ENCODE measurements at regions not wholly inside any gene's neighbourhood (a gene's known extent, or its start where the extent isn't known, plus 50 kb on each side); places are given as distances from the start of the nearest gene placed in this dataset.

GRCh38 chr2:34632327-34632726 lies 1033.2 kb upstream of the FAM98A start:
- Histone ChIP-seq H3K27ac (ENCODE audit: low read depth in 1 of 2, low read length in 2 of 2) (no peak overlapping the region), H2AFZ (ENCODE audit: insufficient read depth, low read depth, low read length, poor library complexity, severe bottlenecking) (no peak overlapping the region), H3K27me3 (ENCODE audit: control insufficient read depth in 2 of 2, insufficient read depth in 2 of 2, low read length in 2 of 2) (no peaks in the 10 kb centered on the region), H3K4me3 (replicated peaks in 1 of 3; ENCODE audit: low read depth in 2 of 3, low read length in 3 of 3) (no peak overlapping the region), H3K79me2 (ENCODE audit: insufficient read depth, low read length) (no peaks in the 10 kb centered on the region), H3K9ac (ENCODE audit: insufficient read depth, low read length, poor library complexity, severe bottlenecking) (no peak overlapping the region), H3K4me2 (replicated peaks; ENCODE audit: extremely low read depth, low read length, poor library complexity, severe bottlenecking) (no peak overlapping the region), H3K9me3 (replicated peaks in 1 of 2; ENCODE audit: control insufficient read depth in 1 of 2, insufficient read depth in 1 of 2, low read length in 2 of 2) (peaks cover 2 to 10% of the 10 kb centered on the region in 2 donors), H3K36me3 (replicated peaks in 1 of 2; ENCODE audit: control insufficient read depth in 1 of 2, insufficient read depth in 2 of 2, low read length in 2 of 2) (no peaks in the 10 kb centered on the region), H3K4me1 (ENCODE audit: control insufficient read depth in 1 of 2, insufficient read depth in 2 of 2, low read length in 2 of 2) (no peaks in the 10 kb centered on the region), H4K20me1 (ENCODE audit: insufficient read depth, low read length) (no peaks in the 10 kb centered on the region)
- intact Hi-C loops (cut with micrococcal nuclease) = no loop called here
- H3K36me3 Mint-ChIP-seq = no peaks in the 10 kb centered on the region
- no peak for DNase-seq
- no peak overlapping the region for H3K4me3 Mint-ChIP-seq
- peaks cover 0 to 1% (median 0%) of the 10 kb centered on the region in 3 donors for H3K27me3 Mint-ChIP-seq (ENCODE audit: low read depth in 3 of 3)
- WGBS (ENCODE audit: insufficient coverage) = no CpG with 5 or more reads among the region's 1 CpG
- H3K27ac Mint-ChIP-seq = no peak overlapping the region
- no peak for TF ChIP-seq CTCF (IDR thresholded peaks at IDR 0.05)
- no peaks in the 10 kb centered on the region for H3K4me1 Mint-ChIP-seq
- peaks cover 8 to 22% (median 10%) of the 10 kb centered on the region in 7 donors for H3K9me3 Mint-ChIP-seq

- no peak overlapping the region for H2AFZ ChIP-seq (ENCODE audit: insufficient read depth, low read depth, low read length, poor library complexity, severe bottlenecking)
- intact Hi-C loops (cut with micrococcal nuclease) = no loop called here
- no peak for TF ChIP-seq CTCF (IDR thresholded peaks at IDR 0.05)
- 100% methylated on average over 2 of the region's 3 CpGs for WGBS (ENCODE audit: insufficient coverage)
- H3K27ac ChIP-seq (ENCODE audit: low read depth in 1 of 2, low read length in 2 of 2) = no peak overlapping the region
- H3K27ac Mint-ChIP-seq = no peak overlapping the region
- peaks cover 0 to 2% (median 0%) of the 10 kb centered on the region in 3 donors for H3K27me3 Mint-ChIP-seq (ENCODE audit: low read depth in 3 of 3)
- H3K9me3 ChIP-seq (replicated peaks in 1 of 2; ENCODE audit: control insufficient read depth in 1 of 2, insufficient read depth in 1 of 2, low read length in 2 of 2) = peaks cover 0 to 6% of the 10 kb centered on the region in 2 donors
- no peaks in the 10 kb centered on the region for H3K4me1 Mint-ChIP-seq
- no peak for DNase-seq
- no peaks in the 10 kb centered on the region for H3K4me1 ChIP-seq (ENCODE audit: control insufficient read depth in 1 of 2, insufficient read depth in 2 of 2, low read length in 2 of 2)
- no peak overlapping the region for H3K4me3 ChIP-seq (replicated peaks in 1 of 3; ENCODE audit: low read depth in 2 of 3, low read length in 3 of 3)
- no peak overlapping the region for H3K4me2 ChIP-seq (replicated peaks; ENCODE audit: extremely low read depth, low read length, poor library complexity, severe bottlenecking)
- H3K79me2 ChIP-seq (ENCODE audit: insufficient read depth, low read length) = no peaks in the 10 kb centered on the region
- no peak overlapping the region for H3K9ac ChIP-seq (ENCODE audit: insufficient read depth, low read length, poor library complexity, severe bottlenecking)
- no peaks in the 10 kb centered on the region for H3K27me3 ChIP-seq (ENCODE audit: control insufficient read depth in 2 of 2, insufficient read depth in 2 of 2, low read length in 2 of 2)
- H3K36me3 Mint-ChIP-seq = no peaks in the 10 kb centered on the region
- peaks cover 0 to 3% (median 0%) of the 10 kb centered on the region in 7 donors for H3K9me3 Mint-ChIP-seq
- no peak overlapping the region for H3K4me3 Mint-ChIP-seq
- no peaks in the 10 kb centered on the region for H4K20me1 ChIP-seq (ENCODE audit: insufficient read depth, low read length)
- no peaks in the 10 kb centered on the region for H3K36me3 ChIP-seq (replicated peaks in 1 of 2; ENCODE audit: control insufficient read depth in 1 of 2, insufficient read depth in 2 of 2, low read length in 2 of 2)
Measured at GRCh38 chr2:34627003-34627402, 1027.9 kb upstream of the FAM98A start.

All from CD14-positive monocyte (primary cell).